ENCODE measurements at regions not wholly inside any gene's neighbourhood (a gene's known extent, or its start where the extent isn't known, plus 50 kb on each side); places are given as distances from the start of the nearest gene placed in this dataset.
A peak's percentile ranks its signal among the peaks of the same experiment; 100 is the strongest.

GRCh38 chr3:70832834-70833205 is 520.4 kb upstream of the MDFIC2 start:
- Histone ChIP-seq H3K36me3 (ENCODE audit: control insufficient read depth, insufficient read depth, low read length) (no peaks in the 10 kb centered on the region), H3K27me3 (ENCODE audit: control insufficient read depth, insufficient read depth, low read length) (no peaks in the 10 kb centered on the region), H3K4me3 (ENCODE audit: low read depth, low read length) (no peak overlapping the region)
- TF ChIP-seq CTCF (IDR thresholded peaks at IDR 0.05; ENCODE audit: insufficient read depth, low read length, poor library complexity, severe bottlenecking), result no peak
- DNase-seq (ENCODE audit: low read depth), result no peak

- DNase-seq (ENCODE audit: low read depth), result no peak
These were observed 519.8 kb upstream of the MDFIC2 start for GRCh38 chr3:70832089-70832833.

GRCh38 chr3:70829092-70829491 is 516.7 kb upstream of the MDFIC2 start:
- Histone ChIP-seq H3K36me3 (ENCODE audit: control insufficient read depth, insufficient read depth, low read length) (no peaks in the 10 kb centered on the region), H3K4me3 (ENCODE audit: low read depth, low read length) (no peak overlapping the region), H3K27me3 (ENCODE audit: control insufficient read depth, insufficient read depth, low read length) (no peaks in the 10 kb centered on the region)
- TF ChIP-seq CTCF (IDR thresholded peaks at IDR 0.05; ENCODE audit: insufficient read depth, low read length, poor library complexity, severe bottlenecking), result no peak
- no peak for DNase-seq (ENCODE audit: low read depth)

More at GRCh38 chr3:70832089-70832833, 519.8 kb upstream of the MDFIC2 start:
- H3K27me3 ChIP-seq (ENCODE audit: control insufficient read depth, insufficient read depth, low read length), result no peaks in the 10 kb centered on the region
- TF ChIP-seq CTCF (IDR thresholded peaks at IDR 0.05; ENCODE audit: insufficient read depth, low read length, poor library complexity, severe bottlenecking), result no peak
- no peaks in the 10 kb centered on the region for H3K36me3 ChIP-seq (ENCODE audit: control insufficient read depth, insufficient read depth, low read length)
- H3K4me3 ChIP-seq (ENCODE audit: low read depth, low read length), result no peak overlapping the region

GRCh38 chr3:70824773-70825172 is 512.3 kb upstream of the MDFIC2 start:
- Histone ChIP-seq H3K4me3 (ENCODE audit: low read depth, low read length) (no peak overlapping the region), H3K36me3 (ENCODE audit: control insufficient read depth, insufficient read depth, low read length) (no peaks in the 10 kb centered on the region), H3K27me3 (ENCODE audit: control insufficient read depth, insufficient read depth, low read length) (no peaks in the 10 kb centered on the region)
- TF ChIP-seq CTCF (IDR thresholded peaks at IDR 0.05; ENCODE audit: insufficient read depth, low read length, poor library complexity, severe bottlenecking), result no peak
- peak; percentile 80 for DNase-seq (ENCODE audit: low read depth)

GRCh38 chr3:70824078-70824477 is 511.6 kb upstream of the MDFIC2 start:
- H3K4me3 ChIP-seq (ENCODE audit: low read depth, low read length), result no peak overlapping the region
- no peak for TF ChIP-seq CTCF (IDR thresholded peaks at IDR 0.05; ENCODE audit: insufficient read depth, low read length, poor library complexity, severe bottlenecking)
- DNase-seq (ENCODE audit: low read depth), result no peak
- H3K27me3 ChIP-seq (ENCODE audit: control insufficient read depth, insufficient read depth, low read length), result no peaks in the 10 kb centered on the region
- no peaks in the 10 kb centered on the region for H3K36me3 ChIP-seq (ENCODE audit: control insufficient read depth, insufficient read depth, low read length)

GRCh38 chr3:70823622-70824021 is 511.2 kb upstream of the MDFIC2 start:
- no peaks in the 10 kb centered on the region for H3K27me3 ChIP-seq (ENCODE audit: control insufficient read depth, insufficient read depth, low read length)
- H3K36me3 ChIP-seq (ENCODE audit: control insufficient read depth, insufficient read depth, low read length), result no peaks in the 10 kb centered on the region
- no peak overlapping the region for H3K4me3 ChIP-seq (ENCODE audit: low read depth, low read length)
- TF ChIP-seq CTCF (IDR thresholded peaks at IDR 0.05; ENCODE audit: insufficient read depth, low read length, poor library complexity, severe bottlenecking), result no peak
- no peak for DNase-seq (ENCODE audit: low read depth)
